ENCODE measurements at regions not wholly inside any gene's neighbourhood (a gene's known extent, or its start where the extent isn't known, plus 50 kb on each side); places are given as distances from the start of the nearest gene placed in this dataset.
"Not testable (repeated sequence)": the region's sequence is repeated elsewhere in the genome, so short reads cannot be mapped to it uniquely, and the experiment has no call there.

GRCh38 chr5:163316374-163316773 lies 121.0 kb upstream of the CCNG1 start:
- ATAC-seq; H3K36me3 Mint-ChIP-seq (ENCODE audit: low read depth); CTCF ChIA-PET; H3K4me1 Mint-ChIP-seq; H3K4me3 Mint-ChIP-seq; intact Hi-C loops (cut with DNase I, micrococcal nuclease); H3K9me3 Mint-ChIP-seq (ENCODE audit: low read depth); H3K27me3 Mint-ChIP-seq; POLR2A ChIA-PET; DNase-seq; H3K27ac Mint-ChIP-seq: not testable (repeated sequence)

- ATAC-seq, result no peak
- Mint-ChIP-seq H3K4me3 (no peak overlapping the region), H3K27me3 (peaks cover 2% of the 10 kb centered on the region), H3K4me1 (no peaks in the 10 kb centered on the region), H3K36me3 (ENCODE audit: low read depth) (no peaks in the 10 kb centered on the region), H3K9me3 (ENCODE audit: low read depth) (peaks cover 3% of the 10 kb centered on the region), H3K27ac (no peak overlapping the region)
- intact Hi-C loops (cut with DNase I, micrococcal nuclease), result no loop called here
- DNase-seq, result no peak
- ChIA-PET POLR2A (no interaction called here), CTCF (interaction anchor here (0.7 kb wide), 1 partner anchor 592 kb away, joined by 5 read pairs; no protein-coding TSS in a partner anchor)
These were observed 118.7 kb upstream of the CCNG1 start for GRCh38 chr5:163318707-163319106.

GRCh38 chr5:163321511-163321910 lies 115.9 kb upstream of the CCNG1 start:
- no peaks in the 10 kb centered on the region for H3K4me1 Mint-ChIP-seq
- H3K36me3 Mint-ChIP-seq (ENCODE audit: low read depth), result no peaks in the 10 kb centered on the region
- no peaks in the 10 kb centered on the region for H3K9me3 Mint-ChIP-seq (ENCODE audit: low read depth)
- ATAC-seq (no peak), DNase-seq (no peak)
- ChIA-PET CTCF (no interaction called here), POLR2A (no interaction called here)
- no peak overlapping the region for H3K27ac Mint-ChIP-seq
- H3K4me3 Mint-ChIP-seq, result no peak overlapping the region
- peaks cover 4% of the 10 kb centered on the region for H3K27me3 Mint-ChIP-seq
- intact Hi-C loops (cut with DNase I, micrococcal nuclease), result no loop called here

- Mint-ChIP-seq H3K9me3 (ENCODE audit: low read depth) (peaks cover 3% of the 10 kb centered on the region), H3K4me3 (no peak overlapping the region), H3K36me3 (ENCODE audit: low read depth) (no peaks in the 10 kb centered on the region), H3K27me3 (peaks cover 8% of the 10 kb centered on the region), H3K27ac (no peak overlapping the region), H3K4me1 (no peaks in the 10 kb centered on the region)
- intact Hi-C loops (cut with DNase I, micrococcal nuclease), result no loop called here
- ChIA-PET CTCF (no interaction called here), POLR2A (no interaction called here)
- no peak for ATAC-seq
- DNase-seq, result no peak
These were observed 106.4 kb upstream of the CCNG1 start for GRCh38 chr5:163330723-163331668.

- DNase-seq; ATAC-seq; POLR2A ChIA-PET; H3K36me3 Mint-ChIP-seq (ENCODE audit: low read depth); intact Hi-C loops (cut with DNase I, micrococcal nuclease); H3K4me3 Mint-ChIP-seq; H3K27ac Mint-ChIP-seq; H3K27me3 Mint-ChIP-seq; H3K9me3 Mint-ChIP-seq (ENCODE audit: low read depth); CTCF ChIA-PET; H3K4me1 Mint-ChIP-seq: not testable (repeated sequence)
These were observed 101.3 kb upstream of the CCNG1 start for GRCh38 chr5:163336074-163336473.

- no peak for ATAC-seq
These were observed 98.2 kb upstream of the CCNG1 start for GRCh38 chr5:163339148-163339547.

GRCh38 chr5:163340378-163340777 lies 97.0 kb upstream of the CCNG1 start:
- H3K4me3 Mint-ChIP-seq; H3K27ac Mint-ChIP-seq; H3K9me3 Mint-ChIP-seq (ENCODE audit: low read depth); DNase-seq; H3K36me3 Mint-ChIP-seq (ENCODE audit: low read depth); H3K27me3 Mint-ChIP-seq; CTCF ChIA-PET; H3K4me1 Mint-ChIP-seq; ATAC-seq; POLR2A ChIA-PET: not testable (repeated sequence)
- intact Hi-C loops (cut with DNase I, micrococcal nuclease), result loop anchor here in 1 of 2 experiments (10.0 kb wide), 1 partner anchor 1796 kb away; the partner anchor contains the start of gene GABRB2

More at GRCh38 chr5:163339148-163339547, 98.2 kb upstream of the CCNG1 start:
- H3K27ac Mint-ChIP-seq, result no peak overlapping the region
- H3K27me3 Mint-ChIP-seq, result peaks cover 4% of the 10 kb centered on the region
- no peaks in the 10 kb centered on the region for H3K36me3 Mint-ChIP-seq (ENCODE audit: low read depth)
- CTCF ChIA-PET, result interaction anchor here (1.1 kb wide), 1 partner anchor 8 kb away, joined by 7 read pairs; no protein-coding TSS in a partner anchor
- POLR2A ChIA-PET, result no interaction called here
- intact Hi-C loops (cut with DNase I, micrococcal nuclease), result no loop called here
- no peak overlapping the region for H3K4me3 Mint-ChIP-seq
- no peaks in the 10 kb centered on the region for H3K4me1 Mint-ChIP-seq
- peaks cover 3% of the 10 kb centered on the region for H3K9me3 Mint-ChIP-seq (ENCODE audit: low read depth)
- DNase-seq, result no peak

GRCh38 chr5:163342306-163342705 lies 95.1 kb upstream of the CCNG1 start:
- intact Hi-C loops (cut with DNase I, micrococcal nuclease), result loop anchor here in 1 of 2 experiments (10.0 kb wide), 1 partner anchor 1798 kb away; the partner anchor contains the start of gene GABRB2
- H3K4me3 Mint-ChIP-seq, result no peak overlapping the region
- ATAC-seq, result no peak

GRCh38 chr5:163345216-163345615 lies 92.2 kb upstream of the CCNG1 start:
- CTCF ChIA-PET, result interaction anchor here (1.0 kb wide), 1 partner anchor 39 kb away, joined by 4 read pairs; no protein-coding TSS in a partner anchor
- Mint-ChIP-seq H3K27me3 (peaks cover 5% of the 10 kb centered on the region), H3K4me3 (no peak overlapping the region), H3K9me3 (ENCODE audit: low read depth) (no peaks in the 10 kb centered on the region), H3K36me3 (ENCODE audit: low read depth) (no peaks in the 10 kb centered on the region), H3K27ac (no peak overlapping the region), H3K4me1 (no peaks in the 10 kb centered on the region)
- DNase-seq (no peak), ATAC-seq (no peak)
- POLR2A ChIA-PET, result no interaction called here
- intact Hi-C loops (cut with DNase I, micrococcal nuclease), result loop anchor here (5.0 to 10.0 kb wide), 2 partner anchors 1493 to 1800 kb away; partner anchors contain the start of gene GABRB2 (in 1 of the 2)

More at GRCh38 chr5:163342306-163342705, 95.1 kb upstream of the CCNG1 start:
- Mint-ChIP-seq H3K36me3 (ENCODE audit: low read depth) (no peaks in the 10 kb centered on the region), H3K27ac (no peak overlapping the region), H3K27me3 (peaks cover 5% of the 10 kb centered on the region), H3K9me3 (ENCODE audit: low read depth) (no peaks in the 10 kb centered on the region), H3K4me1 (no peaks in the 10 kb centered on the region)
- ChIA-PET POLR2A (no interaction called here), CTCF (no interaction called here)
- no peak for DNase-seq

GRCh38 chr5:163347671-163348070 lies 89.7 kb upstream of the CCNG1 start:
- POLR2A ChIA-PET, result no interaction called here
- Mint-ChIP-seq H3K27me3 (peaks cover 5% of the 10 kb centered on the region), H3K36me3 (ENCODE audit: low read depth) (no peaks in the 10 kb centered on the region), H3K4me1 (no peaks in the 10 kb centered on the region), H3K27ac (no peak overlapping the region), H3K4me3 (no peak overlapping the region), H3K9me3 (ENCODE audit: low read depth) (no peaks in the 10 kb centered on the region)
- ATAC-seq, result no peak
- intact Hi-C loops (cut with DNase I, micrococcal nuclease), result loop anchor here (1.0 to 10.0 kb wide), 4 partner anchors 61 to 1803 kb away; partner anchors contain the start of gene GABRB2 (in 1 of the 2)
- peak; percentile 70 for DNase-seq
- CTCF ChIA-PET, result interaction anchor here (0.6 to 2.4 kb wide), 19 partner anchors 9 to 1502 kb away, joined by 3 to 11 read pairs (median 3); no protein-coding TSS in a partner anchor

- Mint-ChIP-seq H3K9me3 (ENCODE audit: low read depth) (no peaks in the 10 kb centered on the region), H3K27ac (no peak overlapping the region), H3K4me3 (no peak overlapping the region), H3K36me3 (ENCODE audit: low read depth) (no peaks in the 10 kb centered on the region), H3K4me1 (no peaks in the 10 kb centered on the region), H3K27me3 (peaks cover 5% of the 10 kb centered on the region)
- no peak for DNase-seq
- no peak for ATAC-seq
- intact Hi-C loops (cut with DNase I, micrococcal nuclease), result no loop called here
- POLR2A ChIA-PET, result no interaction called here
- CTCF ChIA-PET, result interaction anchor here (0.6 to 0.9 kb wide), 2 partner anchors 105 to 163 kb away, joined by 3 read pairs; no protein-coding TSS in a partner anchor
These were observed 87.3 kb upstream of the CCNG1 start for GRCh38 chr5:163350083-163350482.

- Mint-ChIP-seq H3K27ac (no peak overlapping the region), H3K27me3 (no peaks in the 10 kb centered on the region), H3K4me3 (no peak overlapping the region), H3K36me3 (ENCODE audit: low read depth) (no peaks in the 10 kb centered on the region), H3K9me3 (ENCODE audit: low read depth) (no peaks in the 10 kb centered on the region), H3K4me1 (no peaks in the 10 kb centered on the region)
- intact Hi-C loops (cut with DNase I, micrococcal nuclease), result no loop called here
- ATAC-seq (no peak), DNase-seq (no peak)
- ChIA-PET CTCF (no interaction called here), POLR2A (no interaction called here)
These were observed 84.9 kb upstream of the CCNG1 start for GRCh38 chr5:163352531-163352930.
